MM.1S (cell line): ENCODE measurements at regions not wholly inside any gene's neighbourhood (a gene's known extent, or its start where the extent isn't known, plus 50 kb on each side); places are given as distances from the start of the nearest gene placed in this dataset.

Experiments
- DNase-seq: peaks from one replicate; pipeline ENCODE4 v3.0.0-alpha.2; 2015
- H2AFZ ChIP-seq: fragments of 300-600 bp; sonication (generic); 2 replicates; pipeline ENCODE4 v1.6.0; 2016; ENCODE audit warnings: antibody characterized with exemption, low read length
- H3F3A ChIP-seq: fragments of 300-600 bp; sonication (generic); 2 replicates; pipeline ENCODE4 v1.6.1; 2016; ENCODE audit warnings: mild to moderate bottlenecking, antibody characterized with exemption, low read length, moderate library complexity, mixed read lengths; ENCODE audit not compliant: insufficient read depth
- H3K27ac ChIP-seq: fragments of 300-600 bp; sonication (generic); 2 replicates; pipeline ENCODE4 v1.5.1; 2016; ENCODE audit warnings: mild to moderate bottlenecking, low read length
- H3K27me3 ChIP-seq: fragments of 300-600 bp; sonication (generic); replicated peaks from 2 replicates; pipeline ENCODE4 v1.6.0; 2016; ENCODE audit warnings: low read length; ENCODE audit not compliant: insufficient read depth
- H3K36me3 ChIP-seq: fragments of 300-600 bp; sonication (generic); replicated peaks from 2 replicates; pipeline ENCODE4 v1.6.1; 2016; ENCODE audit warnings: mild to moderate bottlenecking, low read length, mixed read lengths; ENCODE audit not compliant: insufficient read depth
- H3K4me1 ChIP-seq: fragments of 300-600 bp; sonication (generic); 2 replicates; pipeline ENCODE4 v1.6.1; 2016; ENCODE audit warnings: low read length, mixed read lengths
- H3K4me2 ChIP-seq: fragments of 300-600 bp; sonication (generic); 2 replicates; pipeline ENCODE4 v1.6.0; 2016; ENCODE audit warnings: low read depth, low read length
- H3K4me3 ChIP-seq: fragments of 300-600 bp; sonication (generic); 2 replicates; pipeline ENCODE4 v1.5.1; 2016; ENCODE audit warnings: low read length, mixed read lengths
- H3K79me2 ChIP-seq: fragments of 300-600 bp; sonication (generic); 2 replicates; pipeline ENCODE4 v1.6.1; 2016; ENCODE audit warnings: mixed run types, low read length, mixed read lengths
- H3K9ac ChIP-seq: fragments of 300-600 bp; sonication (generic); 2 replicates; pipeline ENCODE4 v1.6.1; 2016; ENCODE audit warnings: low read length, mixed read lengths
- H3K9me2 ChIP-seq: fragments of 300-600 bp; sonication (generic); replicated peaks from 2 replicates; pipeline ENCODE4 v1.6.1; 2016; ENCODE audit warnings: mild to moderate bottlenecking, low read length, mixed read lengths; ENCODE audit not compliant: insufficient read depth
- H3K9me3 ChIP-seq: fragments of 300-600 bp; sonication (generic); replicated peaks from 2 replicates; pipeline ENCODE4 v1.6.1; 2016; ENCODE audit warnings: mild to moderate bottlenecking, low read length, mixed read lengths; ENCODE audit not compliant: insufficient read depth
- H4K20me1 ChIP-seq: fragments of 300-600 bp; sonication (generic); 2 replicates; pipeline ENCODE4 v1.6.1; 2016; ENCODE audit warnings: mild to moderate bottlenecking, low read length, moderate library complexity, mixed read lengths; ENCODE audit not compliant: insufficient read depth
- CTCF ChIP-seq: fragments of 300-600 bp; sonication (generic); IDR thresholded peaks from 2 replicates; pipeline ENCODE4 v1.5.1; 2016; ENCODE audit warnings: antibody characterized with exemption, low read length, mixed read lengths
- EZH2 ChIP-seq: fragments of 300-600 bp; sonication (generic); optimal IDR thresholded peaks from 2 replicates; pipeline ENCODE3; 2017; ENCODE audit warnings: low read depth, mild to moderate bottlenecking, antibody characterized with exemption, low read length, mixed read lengths
- EZH2phosphoT487 ChIP-seq: fragments of 300-600 bp; sonication (generic); IDR thresholded peaks from 2 replicates; pipeline ENCODE4 v1.6.1; 2018; ENCODE audit warnings: antibody characterized with exemption, low read length

GRCh38 chr2:149996901-149997300, 409.3 kb upstream of the MMADHC start:
- TF ChIP-seq CTCF (no peak), EZH2phosphoT487 (no peak), EZH2 (no peak)
- H2AFZ ChIP-seq = no peak overlapping the region
- no peak for DNase-seq

GRCh38 chr2:149994057-149994728, 406.6 kb upstream of the MMADHC start:
- Histone ChIP-seq H3K4me3 (no peak overlapping the region), H3K9ac (no peak overlapping the region), H3K4me1 (no peaks in the 10 kb centered on the region), H2AFZ (no peak overlapping the region), H3K36me3 (no peaks in the 10 kb centered on the region), H3K9me2 (no peaks in the 10 kb centered on the region), H4K20me1 (no peaks in the 10 kb centered on the region), H3K79me2 (no peaks in the 10 kb centered on the region), H3F3A (no peaks in the 10 kb centered on the region), H3K4me2 (no peak overlapping the region), H3K9me3 (no peaks in the 10 kb centered on the region), H3K27ac (no peak overlapping the region), H3K27me3 (no peaks in the 10 kb centered on the region)
- TF ChIP-seq EZH2 (no peak), EZH2phosphoT487 (no peak), CTCF (no peak)
- DNase-seq = no peak

More at GRCh38 chr2:149996901-149997300, 409.3 kb upstream of the MMADHC start:
- Histone ChIP-seq H3K4me3 (no peak overlapping the region), H3K9me2 (no peaks in the 10 kb centered on the region), H3K27me3 (no peaks in the 10 kb centered on the region), H3K36me3 (no peaks in the 10 kb centered on the region), H3K79me2 (no peaks in the 10 kb centered on the region), H3K4me2 (no peak overlapping the region), H3K9me3 (no peaks in the 10 kb centered on the region), H3K27ac (no peak overlapping the region), H3F3A (no peaks in the 10 kb centered on the region), H3K9ac (no peak overlapping the region), H4K20me1 (no peaks in the 10 kb centered on the region), H3K4me1 (no peaks in the 10 kb centered on the region)

- H3K27me3 ChIP-seq = no peaks in the 10 kb centered on the region
- H2AFZ ChIP-seq = no peak overlapping the region
- H3K27ac ChIP-seq = no peak overlapping the region
- H3K9me3 ChIP-seq = no peaks in the 10 kb centered on the region
- H3K4me2 ChIP-seq = no peak overlapping the region
- no peaks in the 10 kb centered on the region for H3F3A ChIP-seq
- no peak overlapping the region for H3K9ac ChIP-seq
- no peak overlapping the region for H3K4me3 ChIP-seq
- H3K36me3 ChIP-seq = no peaks in the 10 kb centered on the region
- DNase-seq = no peak
- H3K79me2 ChIP-seq = no peaks in the 10 kb centered on the region
- H4K20me1 ChIP-seq = no peaks in the 10 kb centered on the region
- no peaks in the 10 kb centered on the region for H3K4me1 ChIP-seq
- no peaks in the 10 kb centered on the region for H3K9me2 ChIP-seq
- TF ChIP-seq CTCF = no peak
Measured at GRCh38 chr2:149993316-149993715, 405.7 kb upstream of the MMADHC start.
